ENCODE measurements at regions not wholly inside any gene's neighbourhood (a gene's known extent, or its start where the extent isn't known, plus 50 kb on each side); places are given as distances from the start of the nearest gene placed in this dataset.

GRCh38 chr6:92538926-92539325, 880.4 kb downstream of the EPHA7 start:
- Histone ChIP-seq H3K4me3 (ENCODE audit: low read length) (no peak overlapping the region), H3K4me1 (ENCODE audit: insufficient read depth, low read length) (no peaks in the 10 kb centered on the region), H3K27me3 (ENCODE audit: insufficient read depth, low read length) (no peaks in the 10 kb centered on the region), H3K36me3 (ENCODE audit: insufficient read depth, low read depth, low read length) (no peaks in the 10 kb centered on the region), H3K9ac (ENCODE audit: low read depth, low read length) (no peak overlapping the region), H3K9me3 (ENCODE audit: insufficient read depth, low read depth, low read length) (no peaks in the 10 kb centered on the region), H3K27ac (ENCODE audit: low read length) (no peak overlapping the region)

DNA sequence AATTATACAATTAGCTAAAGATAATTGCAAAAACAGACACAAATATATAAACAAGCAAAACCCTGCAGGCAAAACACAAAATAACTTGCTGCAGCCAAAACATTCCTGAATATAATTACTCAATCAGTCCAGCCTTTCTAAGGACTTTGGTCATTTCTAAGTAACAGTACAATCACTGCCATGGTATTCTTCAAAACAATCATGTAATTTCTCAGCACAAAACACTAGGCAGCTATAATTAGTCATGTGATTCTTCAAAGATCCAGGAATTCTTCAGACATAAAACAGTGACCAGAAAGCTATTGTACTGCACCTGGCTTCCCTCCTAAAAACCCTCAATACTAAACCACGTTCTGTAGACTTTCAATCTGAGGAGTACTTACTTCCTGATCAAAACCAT, 881.1 kb downstream of the EPHA7 start:
- no peak overlapping the region for H3K4me3 ChIP-seq (ENCODE audit: low read length)
- no peak overlapping the region for H3K9ac ChIP-seq (ENCODE audit: low read depth, low read length)
- no peaks in the 10 kb centered on the region for H3K36me3 ChIP-seq (ENCODE audit: insufficient read depth, low read depth, low read length)
- H3K27ac ChIP-seq (ENCODE audit: low read length) = no peak overlapping the region
- no peaks in the 10 kb centered on the region for H3K27me3 ChIP-seq (ENCODE audit: insufficient read depth, low read length)
- H3K4me1 ChIP-seq (ENCODE audit: insufficient read depth, low read length) = no peaks in the 10 kb centered on the region
- H3K9me3 ChIP-seq (ENCODE audit: insufficient read depth, low read depth, low read length) = no peaks in the 10 kb centered on the region

DNA sequence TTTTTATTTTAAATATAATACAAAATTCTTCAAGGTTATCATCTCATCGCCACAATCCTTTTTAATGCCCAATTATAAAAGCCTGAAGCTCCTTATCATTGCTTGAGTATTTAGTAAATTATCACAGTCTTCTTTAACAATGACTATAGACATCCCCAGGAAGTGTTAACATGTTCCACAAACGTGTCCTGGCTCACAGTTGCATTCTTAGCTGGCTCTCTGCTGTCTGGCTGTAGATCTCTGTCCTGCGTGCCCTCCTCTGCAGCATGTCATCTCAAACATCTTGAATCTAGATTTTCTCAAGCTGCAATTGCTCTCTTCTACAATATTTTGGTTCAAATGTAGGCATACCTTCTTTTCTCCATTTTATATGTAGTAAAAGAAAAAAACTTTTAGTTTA, 885.2 kb downstream of the EPHA7 start:
- Histone ChIP-seq H3K4me3 (ENCODE audit: low read length) (no peak overlapping the region), H3K27me3 (ENCODE audit: insufficient read depth, low read length) (no peaks in the 10 kb centered on the region), H3K9me3 (ENCODE audit: insufficient read depth, low read depth, low read length) (no peaks in the 10 kb centered on the region), H3K36me3 (ENCODE audit: insufficient read depth, low read depth, low read length) (no peaks in the 10 kb centered on the region), H3K9ac (ENCODE audit: low read depth, low read length) (no peak overlapping the region), H3K27ac (ENCODE audit: low read length) (no peak overlapping the region), H3K4me1 (ENCODE audit: insufficient read depth, low read length) (no peaks in the 10 kb centered on the region)

DNA sequence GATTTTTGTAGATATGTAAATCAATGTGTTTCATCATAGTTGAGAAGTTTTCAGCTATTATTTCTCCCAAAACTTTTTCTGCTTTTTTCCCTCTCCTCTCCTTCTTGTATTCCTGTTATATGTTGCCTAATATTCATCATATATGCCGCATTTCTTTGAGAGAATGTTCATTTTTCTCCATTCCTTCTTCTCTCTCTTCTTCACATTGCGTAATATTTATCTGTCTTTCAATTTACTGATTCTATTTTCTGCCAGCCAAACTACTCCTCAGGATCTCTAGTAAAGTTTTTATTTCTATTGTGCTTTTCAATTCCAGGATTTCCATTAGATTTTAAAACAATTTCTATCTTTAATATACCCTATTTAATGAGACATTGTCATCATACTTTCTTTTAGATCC, 896.8 kb downstream of the EPHA7 start:
- no peak overlapping the region for H3K27ac ChIP-seq (ENCODE audit: low read length)
- H3K36me3 ChIP-seq (ENCODE audit: insufficient read depth, low read depth, low read length) = no peaks in the 10 kb centered on the region
- no peak overlapping the region for H3K9ac ChIP-seq (ENCODE audit: low read depth, low read length)
- no peaks in the 10 kb centered on the region for H3K27me3 ChIP-seq (ENCODE audit: insufficient read depth, low read length)
- H3K4me1 ChIP-seq (ENCODE audit: insufficient read depth, low read length) = no peaks in the 10 kb centered on the region
- H3K4me3 ChIP-seq (ENCODE audit: low read length) = no peak overlapping the region
- H3K9me3 ChIP-seq (ENCODE audit: insufficient read depth, low read depth, low read length) = no peaks in the 10 kb centered on the region; the same call in 1 of the 2 replicates

DNA sequence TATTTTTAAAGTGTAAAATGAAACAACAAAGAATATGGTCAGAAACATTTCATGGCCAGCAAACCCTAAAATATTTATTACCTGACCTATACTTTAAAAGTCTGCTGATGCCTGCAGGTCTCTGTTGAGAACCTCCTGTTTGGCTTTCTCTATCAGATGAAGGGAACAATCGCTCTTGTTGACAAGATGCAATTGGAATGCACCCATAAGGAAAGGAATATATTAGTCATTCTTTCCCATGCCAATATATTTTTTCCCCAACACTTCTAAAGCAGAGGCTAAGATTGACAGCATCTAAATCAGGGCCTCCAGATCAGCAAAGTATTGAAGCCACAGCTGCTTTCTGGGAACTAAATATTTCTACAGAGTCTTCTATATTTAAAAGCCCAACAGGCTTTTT, 897.8 kb downstream of the EPHA7 start:
- Histone ChIP-seq H3K4me3 (ENCODE audit: low read length) (no peak overlapping the region), H3K27me3 (ENCODE audit: insufficient read depth, low read length) (no peaks in the 10 kb centered on the region), H3K27ac (ENCODE audit: low read length) (no peak overlapping the region), H3K9ac (ENCODE audit: low read depth, low read length) (no peak overlapping the region), H3K9me3 (ENCODE audit: insufficient read depth, low read depth, low read length) (no peaks in the 10 kb centered on the region; the same call in 1 of the 2 replicates), H3K4me1 (ENCODE audit: insufficient read depth, low read length) (no peaks in the 10 kb centered on the region), H3K36me3 (ENCODE audit: insufficient read depth, low read depth, low read length) (no peaks in the 10 kb centered on the region)

- Histone ChIP-seq H3K4me1 (ENCODE audit: insufficient read depth, low read length) (no peaks in the 10 kb centered on the region), H3K9me3 (ENCODE audit: insufficient read depth, low read depth, low read length) (no peaks in the 10 kb centered on the region; the same call in 1 of the 2 replicates), H3K27ac (ENCODE audit: low read length) (no peak overlapping the region)
Observed at GRCh38 chr6:92510137-92510536, 909.2 kb downstream of the EPHA7 start.

DNA sequence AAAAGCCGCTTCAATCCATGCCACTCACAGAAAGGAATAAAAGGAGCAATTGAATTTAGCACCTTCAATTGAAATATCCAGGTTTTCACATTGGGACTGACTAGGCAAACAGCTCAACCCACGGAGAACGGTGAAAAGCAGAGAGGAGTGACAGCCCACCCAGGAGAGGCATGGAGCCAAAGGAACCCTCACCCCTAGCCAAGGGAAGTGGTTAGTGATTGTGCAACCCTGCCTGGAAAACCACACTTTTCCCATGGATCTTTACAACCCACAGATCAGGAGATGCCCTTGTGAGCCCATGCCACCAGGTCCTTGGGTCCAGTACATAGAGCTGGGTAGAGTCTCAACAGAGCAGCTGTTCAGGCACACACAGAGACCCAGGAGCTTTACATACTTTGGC, 911.8 kb downstream of the EPHA7 start:
- no peak overlapping the region for H3K9ac ChIP-seq (ENCODE audit: low read depth, low read length)
- no peaks in the 10 kb centered on the region for H3K27me3 ChIP-seq (ENCODE audit: insufficient read depth, low read length)
- H3K4me3 ChIP-seq (ENCODE audit: low read length) = no peak overlapping the region
- H3K36me3 ChIP-seq (ENCODE audit: insufficient read depth, low read depth, low read length) = no peaks in the 10 kb centered on the region
- no peaks in the 10 kb centered on the region; the same call in 1 of the 2 replicates for H3K9me3 ChIP-seq (ENCODE audit: insufficient read depth, low read depth, low read length)
- H3K27ac ChIP-seq (ENCODE audit: low read length) = no peak overlapping the region
- H3K4me1 ChIP-seq (ENCODE audit: insufficient read depth, low read length) = no peaks in the 10 kb centered on the region

More at GRCh38 chr6:92510137-92510536, 909.2 kb downstream of the EPHA7 start:
- H3K4me3 ChIP-seq (ENCODE audit: low read length) = no peak overlapping the region
- H3K36me3 ChIP-seq (ENCODE audit: insufficient read depth, low read depth, low read length) = no peaks in the 10 kb centered on the region
- H3K9ac ChIP-seq (ENCODE audit: low read depth, low read length) = no peak overlapping the region
- no peaks in the 10 kb centered on the region for H3K27me3 ChIP-seq (ENCODE audit: insufficient read depth, low read length)

DNA sequence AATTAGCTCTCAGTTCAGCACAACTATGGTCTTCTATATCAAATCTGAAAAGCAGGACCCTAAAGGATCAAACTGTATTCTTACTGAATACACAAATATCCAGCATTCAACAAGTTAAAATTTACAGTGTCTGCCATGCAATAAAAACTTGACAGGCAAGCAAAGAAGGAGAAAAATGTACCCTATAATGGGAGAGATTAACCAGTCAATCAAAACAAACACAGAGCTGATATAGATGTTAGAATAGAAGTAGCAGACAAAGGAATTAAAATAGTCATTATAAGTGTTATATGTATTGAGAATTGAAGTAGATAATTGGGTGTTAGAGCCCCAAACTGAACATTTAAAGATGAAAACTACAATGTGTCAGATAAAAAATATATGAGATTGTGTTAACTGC, 914.9 kb downstream of the EPHA7 start:
- Histone ChIP-seq H3K4me3 (ENCODE audit: low read length) (no peak overlapping the region), H3K36me3 (ENCODE audit: insufficient read depth, low read depth, low read length) (no peaks in the 10 kb centered on the region), H3K27me3 (ENCODE audit: insufficient read depth, low read length) (no peaks in the 10 kb centered on the region), H3K4me1 (ENCODE audit: insufficient read depth, low read length) (no peaks in the 10 kb centered on the region), H3K9ac (ENCODE audit: low read depth, low read length) (no peak overlapping the region), H3K27ac (ENCODE audit: low read length) (no peak overlapping the region), H3K9me3 (ENCODE audit: insufficient read depth, low read depth, low read length) (no peaks in the 10 kb centered on the region; the same call in 1 of the 2 replicates)

GRCh38 chr6:92497281-92497680, 922.1 kb downstream of the EPHA7 start:
- no peak overlapping the region for H3K27ac ChIP-seq (ENCODE audit: low read length)
- H3K9ac ChIP-seq (ENCODE audit: low read depth, low read length) = no peak overlapping the region
- no peaks in the 10 kb centered on the region for H3K36me3 ChIP-seq (ENCODE audit: insufficient read depth, low read depth, low read length)
- H3K27me3 ChIP-seq (ENCODE audit: insufficient read depth, low read length) = no peaks in the 10 kb centered on the region
- H3K4me1 ChIP-seq (ENCODE audit: insufficient read depth, low read length) = 0 out of 2 replicates have a peak, but pooled peaks cover 2% of the 10 kb centered on the region
- no peaks in the 10 kb centered on the region for H3K9me3 ChIP-seq (ENCODE audit: insufficient read depth, low read depth, low read length)
- no peak overlapping the region for H3K4me3 ChIP-seq (ENCODE audit: low read length)

GRCh38 chr6:92496527-92496926, 922.8 kb downstream of the EPHA7 start:
- Histone ChIP-seq H3K36me3 (ENCODE audit: insufficient read depth, low read depth, low read length) (no peaks in the 10 kb centered on the region), H3K27me3 (ENCODE audit: insufficient read depth, low read length) (no peaks in the 10 kb centered on the region), H3K27ac (ENCODE audit: low read length) (no peak overlapping the region), H3K9ac (ENCODE audit: low read depth, low read length) (no peak overlapping the region), H3K4me3 (ENCODE audit: low read length) (no peak overlapping the region), H3K9me3 (ENCODE audit: insufficient read depth, low read depth, low read length) (no peaks in the 10 kb centered on the region), H3K4me1 (ENCODE audit: insufficient read depth, low read length) (0 out of 2 replicates have a peak, but pooled peaks cover 2% of the 10 kb centered on the region)

DNA sequence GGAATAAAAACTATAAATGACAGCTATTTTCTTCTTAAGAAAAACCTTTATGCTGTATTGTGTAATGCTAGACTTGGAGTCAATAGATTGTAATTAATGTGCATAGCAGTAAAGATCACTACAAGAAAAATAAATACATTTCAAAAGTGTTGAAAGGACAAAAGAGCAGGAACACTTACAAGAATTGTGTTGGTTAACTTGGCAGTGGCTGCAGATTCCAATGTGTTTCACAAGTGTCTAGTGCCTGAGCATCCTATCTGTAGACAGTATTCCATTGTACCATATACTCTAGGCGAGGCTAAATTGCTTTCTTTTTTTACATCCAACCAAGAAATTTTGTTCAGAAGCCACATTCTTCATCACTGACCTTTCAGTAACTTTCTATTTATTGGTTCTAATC, 924.1 kb downstream of the EPHA7 start:
- Histone ChIP-seq H3K27me3 (ENCODE audit: insufficient read depth, low read length) (no peaks in the 10 kb centered on the region), H3K9ac (ENCODE audit: low read depth, low read length) (no peak overlapping the region), H3K27ac (ENCODE audit: low read length) (no peak overlapping the region), H3K36me3 (ENCODE audit: insufficient read depth, low read depth, low read length) (no peaks in the 10 kb centered on the region), H3K9me3 (ENCODE audit: insufficient read depth, low read depth, low read length) (no peaks in the 10 kb centered on the region), H3K4me3 (ENCODE audit: low read length) (no peak overlapping the region), H3K4me1 (ENCODE audit: insufficient read depth, low read length) (0 out of 2 replicates have a peak, but pooled peaks cover 2% of the 10 kb centered on the region)

- no peak overlapping the region for H3K4me3 ChIP-seq (ENCODE audit: low read length)
- no peaks in the 10 kb centered on the region for H3K36me3 ChIP-seq (ENCODE audit: insufficient read depth, low read depth, low read length)
- H3K9me3 ChIP-seq (ENCODE audit: insufficient read depth, low read depth, low read length) = no peaks in the 10 kb centered on the region
- H3K27me3 ChIP-seq (ENCODE audit: insufficient read depth, low read length) = no peaks in the 10 kb centered on the region
- H3K4me1 ChIP-seq (ENCODE audit: insufficient read depth, low read length) = no peaks in the 10 kb centered on the region
- no peak overlapping the region for H3K27ac ChIP-seq (ENCODE audit: low read length)
- no peak overlapping the region for H3K9ac ChIP-seq (ENCODE audit: low read depth, low read length)
Observed at GRCh38 chr6:92485487-92485886, 933.9 kb downstream of the EPHA7 start.
